GM21619 (cell line): ENCODE measurements at regions not wholly inside any gene's neighbourhood (a gene's known extent, or its start where the extent isn't known, plus 50 kb on each side); places are given as distances from the start of the nearest gene placed in this dataset.
"Not testable (repeated sequence)": the region's sequence is repeated elsewhere in the genome, so short reads cannot be mapped to it uniquely, and the experiment has no call there.

Experiments
- ATAC-seq: cut with Tn5 transposase; IDR thresholded peaks from one replicate; pipeline ENCODE4 v1.9.1; 2021; ENCODE audit not compliant: unreplicated experiment

GRCh38 chr5:63022403-63022802 is 443.8 kb downstream of the LRRC70 start:
- ATAC-seq = peak; percentile 59

DNA sequence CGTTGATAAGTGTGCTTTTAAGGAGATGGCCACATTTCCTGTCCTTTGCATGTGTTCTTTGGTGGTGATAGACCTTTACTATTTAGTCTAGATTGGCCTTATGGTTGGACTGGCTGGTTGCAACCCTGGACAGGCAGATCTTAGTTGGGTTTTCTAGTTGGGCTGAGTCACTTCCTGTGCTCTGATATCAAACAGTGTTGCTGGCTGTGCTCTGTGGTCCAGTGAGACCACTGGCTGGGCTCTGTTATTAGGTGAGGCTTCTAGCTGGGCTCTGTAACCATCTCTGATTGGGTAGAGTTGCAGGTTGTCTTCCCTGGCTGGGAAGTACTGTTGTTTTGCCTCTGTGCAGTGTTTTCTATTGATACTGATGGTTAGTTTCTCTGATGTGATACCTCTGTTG is 432.5 kb downstream of the LRRC70 start:
- ATAC-seq = no peak

GRCh38 chr5:63008195-63008594 is 429.6 kb downstream of the LRRC70 start:
- ATAC-seq = no peak

DNA sequence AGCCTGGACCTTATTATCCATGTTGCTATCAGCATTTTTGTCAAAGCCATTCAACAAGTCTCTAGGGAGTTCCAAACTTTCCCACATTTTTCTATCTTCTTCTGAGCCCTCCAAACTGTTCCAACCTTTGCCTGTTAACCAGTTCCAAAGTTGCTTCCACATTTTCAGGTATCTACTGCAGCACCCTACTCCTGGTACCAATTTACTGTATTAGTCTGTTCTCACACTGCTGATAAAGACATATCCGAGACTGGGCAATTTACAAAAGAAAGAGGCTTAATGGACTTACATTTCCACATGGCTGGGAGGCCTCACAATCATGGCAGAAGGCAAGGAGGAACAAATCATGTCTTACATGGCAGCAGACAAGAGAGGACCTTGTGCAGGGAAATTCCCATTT is 416.2 kb downstream of the LRRC70 start:
- ATAC-seq = not testable (repeated sequence)

- ATAC-seq = no peak
These were observed 407.1 kb downstream of the LRRC70 start for GRCh38 chr5:62985749-62986148.

DNA sequence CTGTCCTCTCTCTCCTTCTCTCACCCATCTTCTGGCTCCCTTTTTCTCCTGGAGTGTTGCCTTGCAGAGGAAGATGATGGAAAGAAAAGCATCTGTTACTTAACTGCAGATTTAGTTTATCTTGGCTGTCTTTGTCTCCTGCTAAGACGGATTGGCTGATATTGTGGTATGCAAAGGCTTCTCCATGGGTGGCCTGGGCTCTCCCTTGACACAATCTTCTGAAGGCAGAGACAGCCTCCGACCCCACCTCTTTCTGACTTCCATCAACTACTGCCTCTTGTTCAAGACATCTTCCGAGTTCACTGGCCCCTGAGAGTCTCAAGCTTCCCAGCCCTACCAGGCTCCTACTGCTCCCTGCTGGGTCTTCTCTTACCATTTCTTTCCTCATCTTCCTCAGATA is 403.7 kb downstream of the LRRC70 start:
- ATAC-seq = no peak

DNA sequence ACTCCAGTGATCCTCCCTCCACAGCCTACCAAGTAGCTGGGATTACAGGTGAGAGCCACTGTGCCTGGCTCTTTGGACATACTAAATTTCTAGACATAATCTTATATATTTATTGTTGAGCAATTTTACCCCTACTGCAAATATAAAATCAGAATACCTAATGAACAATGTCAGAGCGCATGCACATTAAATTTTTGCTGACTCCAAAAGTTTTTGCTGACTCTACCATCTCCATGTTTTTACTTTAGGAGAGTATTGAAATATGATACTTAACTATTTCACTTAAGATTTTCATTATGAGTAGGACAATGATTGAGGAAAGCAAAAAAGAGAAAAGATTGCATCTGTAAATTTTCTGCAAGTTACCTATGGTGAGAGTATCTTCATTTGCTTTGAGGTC is 402.3 kb downstream of the LRRC70 start:
- no peak for ATAC-seq

DNA sequence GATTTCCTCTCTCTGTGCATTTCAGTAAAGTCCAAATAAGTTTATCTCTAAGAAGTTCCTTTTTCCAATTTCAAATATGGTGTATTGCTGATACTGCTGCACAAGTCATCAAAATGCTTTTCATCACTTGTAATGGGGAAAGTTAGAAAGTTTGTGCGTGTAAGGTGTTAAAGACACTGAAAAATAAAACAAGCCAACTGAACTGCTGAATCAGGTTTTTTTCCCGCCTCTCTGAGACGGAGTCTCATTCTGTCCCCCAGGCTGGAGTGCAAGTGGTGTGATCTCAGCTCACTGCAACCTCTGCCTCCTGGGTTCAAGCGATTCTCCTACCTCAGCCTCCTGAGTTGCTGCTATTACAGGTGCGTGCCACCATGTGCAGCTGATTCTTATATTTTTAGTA is 400.9 kb downstream of the LRRC70 start:
- ATAC-seq = no peak

DNA sequence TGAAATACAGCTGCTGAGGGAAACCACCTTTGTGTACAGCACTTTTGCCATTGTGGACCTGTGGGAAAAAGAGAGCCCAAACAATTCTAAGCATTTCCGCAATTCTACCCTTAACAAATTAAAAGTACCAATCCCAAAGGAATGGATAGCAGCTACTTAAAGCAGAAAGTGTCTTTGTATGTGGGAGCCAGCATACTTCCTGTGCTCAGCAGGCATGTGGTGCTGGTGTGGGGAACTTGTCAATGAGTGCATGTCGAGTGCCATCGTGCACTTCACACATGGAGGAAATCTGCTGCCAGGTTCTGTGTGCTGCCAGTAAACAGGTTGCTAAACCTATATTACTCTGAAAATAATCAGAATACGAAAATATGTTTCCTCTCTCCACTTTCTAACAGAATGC is 399.0 kb downstream of the LRRC70 start:
- ATAC-seq = no peak

DNA sequence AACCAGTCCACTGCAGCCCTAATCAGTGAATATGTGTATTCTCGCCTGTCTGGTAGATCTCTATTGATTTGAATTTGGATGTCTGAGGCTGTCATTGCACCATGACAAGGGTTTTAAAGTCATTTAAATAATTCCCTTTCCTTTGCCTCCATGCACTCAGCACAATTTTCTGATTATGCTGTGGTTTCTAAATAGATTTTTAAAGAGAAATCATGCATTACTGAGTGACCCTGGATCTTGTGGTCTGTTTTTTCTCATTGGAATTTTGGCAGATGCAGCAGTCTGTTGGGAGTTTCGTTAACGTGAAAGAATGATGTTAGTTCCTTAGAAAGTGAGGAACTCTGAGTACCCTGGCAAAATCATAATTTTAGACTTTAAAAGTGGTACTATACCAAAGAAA is 396.0 kb downstream of the LRRC70 start:
- no peak for ATAC-seq

DNA sequence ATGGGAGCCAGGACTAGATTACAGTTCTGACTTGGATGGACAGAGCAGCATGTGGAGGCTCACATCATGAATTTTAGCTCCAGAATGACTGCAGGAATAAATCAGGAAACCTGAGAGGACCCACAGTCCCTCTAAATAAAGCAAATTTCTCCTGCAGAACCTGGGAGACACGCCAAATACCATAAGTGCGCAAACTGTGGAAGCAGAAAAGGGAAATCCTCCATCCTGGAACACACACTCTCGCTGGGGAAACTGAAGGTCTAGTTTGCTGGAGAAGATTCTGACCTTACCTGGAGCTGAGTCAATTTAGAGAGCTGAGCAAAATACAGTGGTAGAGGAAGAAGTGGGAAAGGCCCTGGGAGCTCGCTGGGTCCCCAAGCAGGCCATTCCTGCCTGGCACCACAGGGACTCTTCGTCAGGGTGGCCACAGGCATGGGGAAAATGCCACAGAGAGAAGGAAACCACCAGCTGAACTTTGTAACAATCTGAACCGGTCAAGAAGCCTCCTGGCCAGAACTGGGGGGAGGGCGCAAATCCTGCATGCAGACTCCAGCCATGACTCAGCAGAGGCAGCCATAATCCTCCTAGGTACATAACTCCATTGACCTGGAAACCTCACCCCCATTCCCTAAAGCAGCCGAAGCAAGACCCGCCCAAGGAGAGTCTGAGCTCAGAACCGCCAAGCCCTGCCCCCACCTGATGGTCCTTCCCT is 390.9 kb downstream of the LRRC70 start:
- ATAC-seq = no peak

GRCh38 chr5:62964428-62964827 is 385.8 kb downstream of the LRRC70 start:
- no peak for ATAC-seq

- ATAC-seq = no peak
These were observed 382.2 kb downstream of the LRRC70 start for GRCh38 chr5:62960781-62961180.

DNA sequence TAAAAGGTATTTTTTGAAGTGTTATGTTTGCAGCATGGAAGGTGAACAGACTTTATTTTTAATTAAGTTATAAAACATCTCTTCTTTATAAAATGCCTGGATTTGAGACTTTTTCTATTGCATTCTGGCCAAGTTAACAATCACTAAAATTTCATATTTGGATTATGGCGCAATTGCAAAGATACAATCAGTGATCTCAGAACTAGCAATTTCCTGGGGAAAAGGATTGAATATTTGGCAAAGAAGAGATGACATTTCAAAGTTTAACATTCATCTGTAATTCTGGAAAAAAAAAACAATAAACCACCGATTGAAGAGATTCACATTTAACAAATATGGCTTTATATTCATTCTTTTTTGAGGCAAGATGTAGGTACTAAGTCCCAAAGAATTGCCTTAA is 378.0 kb downstream of the LRRC70 start:
- ATAC-seq = no peak

DNA sequence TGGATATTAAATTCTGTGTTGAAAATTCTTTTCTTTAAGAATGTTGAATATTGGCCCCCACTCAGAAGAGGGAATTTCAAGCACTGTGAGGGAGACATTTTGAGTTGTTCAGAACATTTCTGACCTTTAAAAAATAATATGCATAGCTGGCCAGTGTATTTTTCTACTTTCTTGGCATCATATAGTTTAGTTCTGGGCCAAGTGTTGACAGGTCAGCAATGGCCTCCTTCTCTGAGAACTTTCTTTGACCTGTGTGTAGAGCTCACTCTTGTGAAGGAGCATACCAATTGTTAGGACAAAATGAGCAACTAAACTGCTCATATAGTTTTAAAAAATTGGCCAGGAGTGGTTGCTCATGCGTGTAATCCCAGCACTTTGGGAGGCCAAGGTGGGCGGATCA is 376.0 kb downstream of the LRRC70 start:
- ATAC-seq = no peak

- ATAC-seq = no peak
These were observed 369.7 kb downstream of the LRRC70 start for GRCh38 chr5:62948301-62948700.

DNA sequence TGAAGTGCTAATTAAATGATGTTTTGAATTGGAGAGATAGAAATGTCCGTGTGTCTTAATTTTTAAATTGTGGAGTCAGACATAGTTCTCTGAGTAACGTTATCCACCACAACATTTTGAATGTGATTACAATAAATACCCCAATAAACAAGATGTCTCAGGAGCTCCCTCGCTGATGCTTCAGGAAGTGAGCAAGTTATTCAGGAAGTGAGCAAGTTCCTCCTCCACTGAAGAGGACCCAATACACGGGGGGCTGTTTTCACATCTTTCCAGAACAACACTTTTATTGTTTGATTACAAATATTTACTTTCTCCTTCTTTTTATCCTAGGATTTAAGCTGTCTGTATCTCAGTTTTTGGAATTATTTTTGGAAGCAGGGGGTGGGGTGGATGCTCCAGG is 363.8 kb downstream of the LRRC70 start:
- ATAC-seq = no peak

GRCh38 chr5:62938927-62939326 is 360.3 kb downstream of the LRRC70 start:
- ATAC-seq = no peak

- no peak for ATAC-seq
These were observed 359.3 kb downstream of the LRRC70 start for GRCh38 chr5:62937661-62938558.

GRCh38 chr5:62935660-62936059 is 357.0 kb downstream of the LRRC70 start:
- ATAC-seq = no peak

DNA sequence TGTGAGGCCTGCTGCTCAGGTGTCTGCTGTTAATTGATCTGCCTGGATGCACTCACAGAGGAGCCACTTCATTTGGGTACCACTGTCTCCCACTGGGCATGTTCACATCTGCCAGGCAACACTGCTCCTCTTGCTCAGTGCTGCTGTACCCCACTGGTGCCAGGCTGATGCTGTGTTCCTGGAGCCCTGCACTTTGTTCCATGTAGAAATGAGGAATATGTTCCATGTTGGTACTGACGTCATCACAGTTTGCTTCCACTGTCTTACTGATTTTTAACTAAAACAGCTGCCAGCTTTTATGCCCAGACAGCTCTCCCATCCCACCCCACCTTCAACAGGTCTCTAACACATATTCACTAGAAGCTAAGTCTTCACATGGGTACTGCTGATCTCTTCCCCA is 355.7 kb downstream of the LRRC70 start:
- no peak for ATAC-seq

DNA sequence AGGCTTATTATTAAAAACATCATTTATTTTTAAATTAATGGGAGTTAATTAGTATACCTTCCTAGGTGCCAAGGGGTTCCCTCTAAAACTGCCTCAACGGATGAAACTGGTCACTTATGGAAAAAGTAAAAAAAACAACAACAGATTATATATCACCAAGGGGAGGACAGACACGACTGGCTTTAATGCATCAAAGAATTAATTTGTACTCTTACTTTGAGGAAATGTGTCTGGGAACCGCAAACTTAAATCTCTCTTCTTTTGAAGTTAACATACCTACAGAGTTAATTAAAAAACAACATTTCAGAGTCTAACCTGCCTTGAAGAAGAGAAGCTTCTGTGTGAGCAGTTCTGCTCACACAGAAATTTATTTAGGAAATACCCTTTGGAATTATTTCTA is 354.6 kb downstream of the LRRC70 start:
- no peak for ATAC-seq
